NB4 (cell line): ENCODE measurements at regions not wholly inside any gene's neighbourhood (a gene's known extent, or its start where the extent isn't known, plus 50 kb on each side); places are given as distances from the start of the nearest gene placed in this dataset.

Experiments
- DNase-seq: peaks from one replicate; pipeline ENCODE4 v3.0.0; 2010; ENCODE audit warnings: low read depth
- H3K4me3 ChIP-seq: one replicate; pipeline ENCODE4 v1.5.1; 2011; ENCODE audit warnings: mild to moderate bottlenecking, low read depth, low read length, moderate library complexity
- MYC ChIP-seq: IDR thresholded peaks from 2 replicates; pipeline ENCODE4 v1.6.1; 2011; ENCODE audit warnings: low read depth, low read length
- POLR2A ChIP-seq: IDR thresholded peaks from 2 replicates; pipeline ENCODE4 v1.6.1; 2011; ENCODE audit warnings: mild to moderate bottlenecking; ENCODE audit not compliant: insufficient read length; ENCODE audit errors: extremely low read depth
- TF ChIP-seq, protein P1 (sequence below): IDR thresholded peaks from one replicate; pipeline ENCODE4 v1.5.1; 2012; ENCODE audit warnings: low read depth, low read length
- TF ChIP-seq, protein P2 (sequence below): IDR thresholded peaks from 2 replicates; pipeline ENCODE4 v1.6.1; 2011; ENCODE audit warnings: low read depth, low read length

DNA sequence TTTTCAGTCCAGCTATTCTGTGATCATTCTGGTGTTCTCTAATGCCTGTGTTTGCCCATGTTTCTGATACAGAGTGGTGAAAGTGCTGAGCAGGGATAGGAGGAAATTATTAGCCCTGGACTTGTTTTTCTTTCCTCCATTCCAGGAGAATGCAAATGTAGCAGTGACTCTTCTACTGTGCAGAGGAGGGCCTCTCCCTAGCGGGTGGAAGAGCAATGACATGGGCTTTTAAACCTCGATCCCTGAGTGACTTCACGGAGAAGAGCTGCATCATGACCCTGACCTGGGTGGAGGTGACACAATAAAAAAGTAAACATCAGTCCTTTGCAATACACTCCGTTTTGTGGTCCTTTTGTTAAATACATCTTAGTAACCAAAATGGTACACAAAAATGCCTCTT is 68.0 kb upstream of the NETO1 start:
- no peak for DNase-seq
- TF ChIP-seq, protein P1, sequence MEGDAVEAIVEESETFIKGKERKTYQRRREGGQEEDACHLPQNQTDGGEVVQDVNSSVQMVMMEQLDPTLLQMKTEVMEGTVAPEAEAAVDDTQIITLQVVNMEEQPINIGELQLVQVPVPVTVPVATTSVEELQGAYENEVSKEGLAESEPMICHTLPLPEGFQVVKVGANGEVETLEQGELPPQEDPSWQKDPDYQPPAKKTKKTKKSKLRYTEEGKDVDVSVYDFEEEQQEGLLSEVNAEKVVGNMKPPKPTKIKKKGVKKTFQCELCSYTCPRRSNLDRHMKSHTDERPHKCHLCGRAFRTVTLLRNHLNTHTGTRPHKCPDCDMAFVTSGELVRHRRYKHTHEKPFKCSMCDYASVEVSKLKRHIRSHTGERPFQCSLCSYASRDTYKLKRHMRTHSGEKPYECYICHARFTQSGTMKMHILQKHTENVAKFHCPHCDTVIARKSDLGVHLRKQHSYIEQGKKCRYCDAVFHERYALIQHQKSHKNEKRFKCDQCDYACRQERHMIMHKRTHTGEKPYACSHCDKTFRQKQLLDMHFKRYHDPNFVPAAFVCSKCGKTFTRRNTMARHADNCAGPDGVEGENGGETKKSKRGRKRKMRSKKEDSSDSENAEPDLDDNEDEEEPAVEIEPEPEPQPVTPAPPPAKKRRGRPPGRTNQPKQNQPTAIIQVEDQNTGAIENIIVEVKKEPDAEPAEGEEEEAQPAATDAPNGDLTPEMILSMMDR = no peak
- TF ChIP-seq MYC (no peak), POLR2A (no peak)
- TF ChIP-seq, protein P2, sequence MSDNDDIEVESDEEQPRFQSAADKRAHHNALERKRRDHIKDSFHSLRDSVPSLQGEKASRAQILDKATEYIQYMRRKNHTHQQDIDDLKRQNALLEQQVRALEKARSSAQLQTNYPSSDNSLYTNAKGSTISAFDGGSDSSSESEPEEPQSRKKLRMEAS = no peak
- H3K4me3 ChIP-seq = no peak overlapping the region

DNA sequence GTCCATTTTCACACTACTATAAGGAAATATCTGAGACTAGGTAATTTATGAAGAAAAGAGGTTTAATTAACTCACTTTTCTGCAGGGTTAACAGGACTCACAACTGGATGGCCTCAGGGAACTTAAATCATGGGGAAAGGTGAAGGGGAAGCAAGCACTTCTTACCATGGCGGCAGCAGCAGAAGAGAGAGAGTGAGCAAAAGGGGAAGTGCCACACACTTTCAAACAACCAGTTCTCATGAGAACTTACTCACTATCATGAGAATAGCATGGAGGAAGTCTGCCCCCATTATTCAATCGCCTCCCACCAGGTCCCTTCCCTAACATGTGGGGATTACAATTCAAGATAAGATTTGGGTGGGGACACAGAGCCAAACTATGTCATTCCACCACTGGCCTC is 55.1 kb upstream of the NETO1 start:
- TF ChIP-seq MYC = no peak
- TF ChIP-seq, protein P2 = no peak
- TF ChIP-seq, protein P1 = no peak
- TF ChIP-seq POLR2A = no peak
- no peak overlapping the region for H3K4me3 ChIP-seq
- DNase-seq = peak; percentile 2
